ENCODE measurements at regions not wholly inside any gene's neighbourhood (a gene's known extent, or its start where the extent isn't known, plus 50 kb on each side); places are given as distances from the start of the nearest gene placed in this dataset.
"Not testable (repeated sequence)": the region's sequence is repeated elsewhere in the genome, so short reads cannot be mapped to it uniquely, and the experiment has no call there.

DNA sequence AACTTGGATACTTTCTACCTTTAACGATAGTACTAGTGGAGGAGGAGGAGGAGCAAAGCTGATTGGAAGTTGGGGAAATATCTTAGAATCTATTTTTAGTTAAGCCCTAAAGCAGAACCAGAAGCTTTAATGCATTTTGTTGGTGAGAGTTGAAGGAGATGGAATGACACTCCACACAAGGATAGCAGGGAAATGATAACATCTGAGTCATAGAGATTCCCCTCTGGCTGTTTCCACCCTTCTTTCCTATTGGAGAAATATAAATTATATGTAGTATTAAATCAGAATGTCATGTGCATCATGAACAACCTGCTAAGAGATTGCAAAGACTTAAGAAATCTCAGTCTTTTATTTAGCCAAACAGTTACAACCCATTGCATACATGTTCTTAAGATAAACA lies 1357.7 kb downstream of the NCAM2 start:
- H3K4me3 Mint-ChIP-seq (ENCODE audit: unreplicated experiment) = no peak overlapping the region
- FAIRE-seq (no peak), DNase-seq (ENCODE audit: low read depth) (no peak)
- H3K9me3 Mint-ChIP-seq (ENCODE audit: unreplicated experiment) = no peaks in the 10 kb centered on the region
- H3K9ac ChIP-seq (ENCODE audit: low read length) = no peak overlapping the region
- no peak overlapping the region for H2AFZ ChIP-seq (ENCODE audit: low read depth, low read length)
- no peaks in the 10 kb centered on the region for H3K27me3 ChIP-seq (ENCODE audit: insufficient read depth, low read length)
- no peaks in the 10 kb centered on the region for H3K36me3 ChIP-seq (ENCODE audit: insufficient read depth, low read length)
- no peaks in the 10 kb centered on the region for H3K4me1 ChIP-seq (ENCODE audit: insufficient read depth, low read length)
- no peaks in the 10 kb centered on the region for H3K4me1 Mint-ChIP-seq (ENCODE audit: low read depth, unreplicated experiment)
- no peak overlapping the region for H3K27ac Mint-ChIP-seq (ENCODE audit: unreplicated experiment)
- no peaks in the 10 kb centered on the region for H4K20me1 ChIP-seq (ENCODE audit: insufficient read depth, low read length)
- TF ChIP-seq, protein P1, sequence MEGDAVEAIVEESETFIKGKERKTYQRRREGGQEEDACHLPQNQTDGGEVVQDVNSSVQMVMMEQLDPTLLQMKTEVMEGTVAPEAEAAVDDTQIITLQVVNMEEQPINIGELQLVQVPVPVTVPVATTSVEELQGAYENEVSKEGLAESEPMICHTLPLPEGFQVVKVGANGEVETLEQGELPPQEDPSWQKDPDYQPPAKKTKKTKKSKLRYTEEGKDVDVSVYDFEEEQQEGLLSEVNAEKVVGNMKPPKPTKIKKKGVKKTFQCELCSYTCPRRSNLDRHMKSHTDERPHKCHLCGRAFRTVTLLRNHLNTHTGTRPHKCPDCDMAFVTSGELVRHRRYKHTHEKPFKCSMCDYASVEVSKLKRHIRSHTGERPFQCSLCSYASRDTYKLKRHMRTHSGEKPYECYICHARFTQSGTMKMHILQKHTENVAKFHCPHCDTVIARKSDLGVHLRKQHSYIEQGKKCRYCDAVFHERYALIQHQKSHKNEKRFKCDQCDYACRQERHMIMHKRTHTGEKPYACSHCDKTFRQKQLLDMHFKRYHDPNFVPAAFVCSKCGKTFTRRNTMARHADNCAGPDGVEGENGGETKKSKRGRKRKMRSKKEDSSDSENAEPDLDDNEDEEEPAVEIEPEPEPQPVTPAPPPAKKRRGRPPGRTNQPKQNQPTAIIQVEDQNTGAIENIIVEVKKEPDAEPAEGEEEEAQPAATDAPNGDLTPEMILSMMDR (IDR thresholded peaks at IDR 0.05; ENCODE audit: insufficient read depth, low read depth, low read length) = no peak
- TF ChIP-seq EZH2 (IDR thresholded peaks at IDR 0.05; ENCODE audit: insufficient read depth, low read length) = no peak
- H3K27ac ChIP-seq (ENCODE audit: low read depth, low read length) = no peak overlapping the region
- no peaks in the 10 kb centered on the region for H3K9me3 ChIP-seq (ENCODE audit: insufficient read depth, low read depth, low read length)
- no peaks in the 10 kb centered on the region for H3K36me3 Mint-ChIP-seq (ENCODE audit: low read depth, unreplicated experiment)
- H3K79me2 ChIP-seq (ENCODE audit: insufficient read depth, low read length) = no peaks in the 10 kb centered on the region
- H3K4me2 ChIP-seq (ENCODE audit: low read length) = no peak overlapping the region
- H3K27me3 Mint-ChIP-seq (ENCODE audit: low read depth, unreplicated experiment) = no peaks in the 10 kb centered on the region
- H3K4me3 ChIP-seq (ENCODE audit: insufficient read depth, low read depth, low read length) = no peak overlapping the region

GRCh38 chr21:22356663-22357062 lies 1358.5 kb downstream of the NCAM2 start:
- Histone ChIP-seq H3K4me3 (ENCODE audit: insufficient read depth, low read depth, low read length) (no peak overlapping the region), H3K79me2 (ENCODE audit: insufficient read depth, low read length) (no peaks in the 10 kb centered on the region), H3K27me3 (ENCODE audit: insufficient read depth, low read length) (no peaks in the 10 kb centered on the region), H4K20me1 (ENCODE audit: insufficient read depth, low read length) (no peaks in the 10 kb centered on the region), H3K4me2 (ENCODE audit: low read length) (no peak overlapping the region), H3K9me3 (ENCODE audit: insufficient read depth, low read depth, low read length) (no peaks in the 10 kb centered on the region), H3K27ac (ENCODE audit: low read depth, low read length) (no peak overlapping the region), H3K36me3 (ENCODE audit: insufficient read depth, low read length) (no peaks in the 10 kb centered on the region), H3K9ac (ENCODE audit: low read length) (no peak overlapping the region), H3K4me1 (ENCODE audit: insufficient read depth, low read length) (no peaks in the 10 kb centered on the region), H2AFZ (ENCODE audit: low read depth, low read length) (no peak overlapping the region)
- H3K4me1 Mint-ChIP-seq (ENCODE audit: low read depth, unreplicated experiment) = no peaks in the 10 kb centered on the region
- no peaks in the 10 kb centered on the region for H3K27me3 Mint-ChIP-seq (ENCODE audit: low read depth, unreplicated experiment)
- no peak overlapping the region for H3K27ac Mint-ChIP-seq (ENCODE audit: unreplicated experiment)
- DNase-seq (ENCODE audit: low read depth) = no peak
- no peak overlapping the region for H3K4me3 Mint-ChIP-seq (ENCODE audit: unreplicated experiment)
- FAIRE-seq = no peak
- no peaks in the 10 kb centered on the region for H3K36me3 Mint-ChIP-seq (ENCODE audit: low read depth, unreplicated experiment)
- no peak for TF ChIP-seq EZH2 (IDR thresholded peaks at IDR 0.05; ENCODE audit: insufficient read depth, low read length)
- TF ChIP-seq, protein P1 (IDR thresholded peaks at IDR 0.05; ENCODE audit: insufficient read depth, low read depth, low read length) = no peak
- H3K9me3 Mint-ChIP-seq (ENCODE audit: unreplicated experiment) = no peaks in the 10 kb centered on the region

DNA sequence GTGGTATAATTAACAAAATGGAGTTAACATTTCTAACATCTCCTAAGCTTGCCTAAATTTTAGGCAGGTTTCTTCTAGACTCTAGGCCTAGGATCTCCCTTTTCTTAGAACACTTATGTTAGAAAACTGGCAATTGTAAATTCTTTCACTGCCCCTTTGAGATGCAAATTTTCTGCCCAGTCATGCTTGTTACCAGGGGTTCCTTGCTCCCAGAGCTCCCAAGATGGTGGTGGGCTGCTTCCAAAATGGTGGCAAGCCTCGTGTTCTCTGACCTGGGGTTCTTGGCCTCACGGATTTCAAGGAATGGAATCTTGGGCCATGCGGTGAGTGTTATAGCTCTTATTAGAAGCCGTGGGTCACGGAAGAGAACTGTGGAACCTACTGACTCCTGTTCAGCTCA lies 1361.4 kb downstream of the NCAM2 start:
- not testable (repeated sequence) for H3K9me3 ChIP-seq (ENCODE audit: insufficient read depth, low read depth, low read length); H3K27me3 ChIP-seq (ENCODE audit: insufficient read depth, low read length); H3K4me1 ChIP-seq (ENCODE audit: insufficient read depth, low read length); H3K4me2 ChIP-seq (ENCODE audit: low read length); H2AFZ ChIP-seq (ENCODE audit: low read depth, low read length); H3K4me3 ChIP-seq (ENCODE audit: insufficient read depth, low read depth, low read length); H3K9ac ChIP-seq (ENCODE audit: low read length); H3K4me3 Mint-ChIP-seq (ENCODE audit: unreplicated experiment); H3K27ac Mint-ChIP-seq (ENCODE audit: unreplicated experiment); H3K36me3 Mint-ChIP-seq (ENCODE audit: low read depth, unreplicated experiment); DNase-seq (ENCODE audit: low read depth); H3K27ac ChIP-seq (ENCODE audit: low read depth, low read length); H3K27me3 Mint-ChIP-seq (ENCODE audit: low read depth, unreplicated experiment); H3K4me1 Mint-ChIP-seq (ENCODE audit: low read depth, unreplicated experiment); H4K20me1 ChIP-seq (ENCODE audit: insufficient read depth, low read length); FAIRE-seq; H3K79me2 ChIP-seq (ENCODE audit: insufficient read depth, low read length); H3K36me3 ChIP-seq (ENCODE audit: insufficient read depth, low read length); H3K9me3 Mint-ChIP-seq (ENCODE audit: unreplicated experiment)

All from astrocyte (in vitro differentiated cells and primary cell).